NCI-H2081 treated with DMSO at 0.1 percent for 48 hours (cell line): ENCODE measurements at regions not wholly inside any gene's neighbourhood (a gene's known extent, or its start where the extent isn't known, plus 50 kb on each side); places are given as distances from the start of the nearest gene placed in this dataset.
"Not testable (repeated sequence)": the region's sequence is repeated elsewhere in the genome, so short reads cannot be mapped to it uniquely, and the experiment has no call there.

Experiments used
- DNase-seq: peaks from one replicate; lab custom pipeline; 2025; lab: John Stamatoyannopoulos, UW

GRCh38 chr6:140443112-140443511 lies 1068.7 kb upstream of the CITED2 start:
- DNase-seq: not testable (repeated sequence)

GRCh38 chr6:140441256-140441655 lies 1066.8 kb upstream of the CITED2 start:
- no peak for DNase-seq

GRCh38 chr6:140440223-140440835 lies 1065.9 kb upstream of the CITED2 start:
- no peak for DNase-seq

DNA sequence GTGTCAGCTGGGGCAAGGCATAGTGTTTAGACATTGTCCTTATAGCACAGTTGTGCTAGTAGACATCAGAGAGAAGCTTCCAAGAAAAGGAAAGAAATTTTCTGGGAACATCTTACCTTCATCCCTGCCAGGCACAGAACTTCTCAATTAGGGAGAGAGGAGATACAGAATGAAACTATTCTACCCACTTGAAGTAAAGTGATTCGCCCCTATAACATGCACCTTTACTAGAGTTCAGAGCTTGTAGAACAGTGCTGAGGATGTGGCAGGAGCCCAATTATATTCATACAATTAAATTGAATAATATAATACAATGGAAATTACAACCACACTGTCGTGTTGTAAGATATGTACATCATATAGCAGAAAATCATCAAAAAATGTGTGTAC lies 1063.9 kb upstream of the CITED2 start:
- no peak for DNase-seq

GRCh38 chr6:140437619-140438345 lies 1063.3 kb upstream of the CITED2 start:
- DNase-seq: no peak

DNA sequence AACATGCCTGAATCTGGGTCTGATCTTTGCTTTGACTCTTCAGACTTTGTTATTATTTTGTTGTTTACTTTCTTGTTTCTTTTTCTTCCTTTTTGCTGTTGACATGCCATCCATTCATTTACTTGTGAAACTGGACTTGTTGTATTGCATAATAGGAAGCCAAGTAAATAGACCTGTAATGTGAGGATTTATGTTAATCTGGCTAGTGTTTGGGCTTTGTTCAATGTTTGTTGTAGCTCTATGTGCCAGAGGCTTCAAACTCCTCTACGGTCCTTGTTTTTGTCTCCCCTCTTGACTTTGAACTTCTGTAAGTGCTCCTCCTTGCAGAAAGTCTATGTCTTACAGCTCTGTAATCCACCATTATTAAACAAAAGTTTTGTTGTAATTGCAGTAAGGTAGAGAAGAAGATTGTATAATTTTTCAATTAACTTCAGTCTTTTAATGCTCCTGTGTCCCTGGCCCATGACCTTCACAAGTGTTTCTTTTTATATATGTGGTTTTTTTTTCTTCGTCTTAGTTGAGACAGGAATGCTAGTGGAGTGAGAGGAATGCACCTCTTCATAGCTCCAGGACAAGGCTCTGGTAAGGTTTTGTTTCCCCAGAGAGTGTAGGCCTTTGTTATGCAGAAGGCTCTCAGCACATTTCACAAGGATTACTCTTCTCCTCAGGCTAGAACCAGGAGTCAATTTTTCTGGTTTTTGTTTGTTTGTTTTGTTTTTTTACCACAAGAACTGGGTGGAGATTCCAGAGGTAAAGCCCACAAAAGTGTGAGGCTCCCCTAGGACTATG lies 1061.8 kb upstream of the CITED2 start:
- DNase-seq: no peak

- DNase-seq: no peak
Observed at GRCh38 chr6:140434761-140435160, 1060.3 kb upstream of the CITED2 start.

DNA sequence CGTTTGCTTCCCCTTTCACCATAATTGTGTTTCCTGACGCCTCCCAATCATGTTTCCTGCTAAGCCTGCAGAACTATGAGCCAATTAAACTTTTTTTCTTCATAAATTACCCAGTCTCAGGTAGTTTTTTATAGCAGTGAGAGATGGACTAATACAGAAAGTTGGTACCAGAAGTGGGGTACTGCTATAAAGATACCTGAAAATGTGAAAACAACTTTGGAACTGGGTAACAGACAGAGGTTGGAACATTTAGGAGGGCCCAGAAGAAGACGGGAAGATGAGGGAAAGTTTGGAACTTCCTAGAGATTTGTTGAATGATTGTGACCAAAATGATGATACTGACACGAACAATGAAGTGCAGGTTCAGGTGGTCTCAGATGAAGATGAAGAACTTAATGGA lies 1058.6 kb upstream of the CITED2 start:
- DNase-seq: no peak

- DNase-seq: no peak
Observed at GRCh38 chr6:140427842-140428241, 1053.4 kb upstream of the CITED2 start.

DNA sequence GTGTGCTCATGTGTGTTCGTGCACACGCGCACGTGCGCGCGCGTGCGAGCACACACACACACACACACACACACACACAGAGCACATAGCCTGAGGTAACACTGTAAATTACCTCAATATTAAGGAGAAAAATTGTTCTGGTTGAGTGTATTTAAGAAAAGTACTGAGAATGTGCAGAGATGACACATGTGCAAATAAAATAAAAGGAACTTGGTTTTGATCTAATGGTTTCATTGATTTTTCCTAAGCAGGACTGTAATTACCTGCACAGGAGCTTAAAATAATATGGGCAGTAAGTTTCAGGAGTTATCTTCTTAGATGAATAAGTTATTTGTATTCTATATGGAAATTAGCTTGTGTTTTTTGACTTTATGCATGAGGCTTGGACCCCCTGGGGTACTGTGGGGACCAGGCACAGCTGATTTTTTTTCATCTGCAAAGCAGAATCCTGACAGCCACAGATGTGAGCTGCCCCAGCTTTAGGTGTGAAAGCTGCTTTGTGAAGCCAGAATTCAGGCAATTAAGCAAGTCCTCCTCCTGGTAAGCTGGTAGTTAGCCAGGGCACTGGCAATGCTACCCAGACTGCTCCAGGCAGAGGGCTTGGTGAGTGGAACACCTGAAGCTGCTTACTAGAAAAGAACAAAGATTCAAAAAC lies 1040.6 kb upstream of the CITED2 start:
- DNase-seq: no peak

- DNase-seq: no peak
Observed at GRCh38 chr6:140403020-140403419, 1028.6 kb upstream of the CITED2 start.

DNA sequence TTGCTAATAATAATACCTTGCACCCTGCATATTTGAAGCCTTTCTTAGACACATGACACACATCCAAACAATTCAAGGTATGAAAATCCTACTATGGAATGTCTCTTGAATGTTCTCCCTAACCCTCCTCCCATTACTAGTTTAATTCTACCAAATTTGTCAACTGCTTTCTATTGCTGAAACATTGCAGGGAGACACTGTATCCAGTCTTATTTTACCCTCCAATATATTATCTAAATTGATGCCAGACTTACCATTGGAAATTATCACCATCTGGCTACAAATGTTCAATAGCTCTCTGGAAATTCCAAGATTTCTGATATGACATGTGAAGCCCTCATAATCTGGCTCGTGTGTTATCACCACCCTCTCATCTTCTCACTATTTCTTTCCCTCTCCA lies 1027.3 kb upstream of the CITED2 start:
- DNase-seq: no peak

DNA sequence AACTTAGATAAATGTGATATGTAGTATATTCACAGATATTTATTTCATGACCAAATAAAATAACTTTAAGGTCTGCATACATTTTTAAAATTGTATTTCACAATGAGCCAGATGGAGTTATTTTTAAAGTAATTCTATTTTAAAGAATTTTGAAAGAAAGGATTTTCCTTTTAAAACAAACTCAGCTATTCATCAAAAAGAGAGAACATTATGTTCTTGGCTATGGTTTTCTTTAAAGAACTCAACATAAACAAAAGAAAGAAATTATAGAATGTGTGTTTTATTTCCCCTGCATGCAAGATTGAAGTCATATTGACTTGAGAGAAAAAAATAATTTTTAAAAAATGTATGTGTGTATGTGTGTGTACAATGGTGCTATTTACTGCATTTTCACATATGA lies 1023.6 kb upstream of the CITED2 start:
- DNase-seq: no peak

GRCh38 chr6:140397106-140397505 lies 1022.7 kb upstream of the CITED2 start:
- DNase-seq: no peak

DNA sequence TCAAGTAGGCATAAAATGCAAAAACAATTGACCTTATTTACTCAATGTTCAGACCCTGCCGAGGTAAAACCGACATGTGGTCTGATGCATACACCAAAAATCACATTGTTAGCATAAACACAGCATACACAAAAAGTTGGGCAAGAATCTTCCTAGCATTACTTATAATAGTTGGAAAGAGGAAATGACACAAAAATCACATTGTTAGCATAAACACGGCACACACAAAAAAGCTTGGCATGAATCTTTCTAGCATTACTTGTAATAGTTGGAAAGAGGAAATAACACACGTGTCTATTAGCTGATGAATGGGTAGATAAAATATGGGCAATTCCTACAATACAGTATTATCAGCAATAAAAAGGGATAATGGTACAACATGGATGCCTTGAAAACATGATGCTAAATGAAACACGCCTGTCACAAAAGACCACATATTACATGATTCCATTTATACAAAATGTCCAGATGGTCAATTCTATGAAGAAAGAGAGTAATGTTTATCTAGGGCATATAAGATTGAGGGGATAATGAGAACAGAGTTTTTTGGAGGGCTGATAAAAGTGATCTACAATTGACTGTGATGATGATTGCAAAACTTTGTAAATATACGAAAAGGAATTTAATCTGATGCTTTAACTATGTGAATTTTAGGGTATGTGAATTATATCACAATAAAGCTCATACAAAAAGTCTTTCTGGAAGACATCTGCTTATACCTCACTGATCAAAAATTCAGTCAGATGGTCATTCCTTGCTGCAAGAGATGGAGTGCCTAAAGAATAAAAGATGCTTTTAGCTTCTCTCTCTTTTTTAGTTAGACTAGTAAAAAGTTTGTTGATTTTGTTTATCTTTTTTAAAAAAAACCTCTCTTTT lies 1019.5 kb upstream of the CITED2 start:
- DNase-seq: no peak

- no peak for DNase-seq
Observed at GRCh38 chr6:140388815-140389214, 1014.4 kb upstream of the CITED2 start.

GRCh38 chr6:140388192-140388802 lies 1013.8 kb upstream of the CITED2 start:
- no peak for DNase-seq

- DNase-seq: no peak
Observed at GRCh38 chr6:140385679-140386078, 1011.2 kb upstream of the CITED2 start.

DNA sequence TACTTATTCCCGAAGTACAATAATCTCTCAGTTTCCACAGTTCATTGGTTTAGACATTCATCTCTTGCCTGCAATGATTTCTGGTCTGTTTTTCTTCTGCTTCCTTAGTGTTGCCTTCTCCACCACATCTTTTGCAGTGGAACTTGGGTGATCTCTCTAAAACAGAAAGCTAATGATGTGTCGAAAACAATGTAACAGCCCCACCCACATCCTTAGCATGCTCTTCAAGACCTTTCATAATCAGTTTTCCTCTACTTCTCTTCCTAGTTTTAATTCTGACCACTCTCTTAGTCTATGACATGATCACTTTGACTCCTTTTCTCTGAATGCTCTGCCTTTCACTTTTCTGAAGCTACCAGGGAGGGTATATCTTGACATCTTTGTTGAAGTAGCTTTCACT lies 1007.9 kb upstream of the CITED2 start:
- no peak for DNase-seq

DNA sequence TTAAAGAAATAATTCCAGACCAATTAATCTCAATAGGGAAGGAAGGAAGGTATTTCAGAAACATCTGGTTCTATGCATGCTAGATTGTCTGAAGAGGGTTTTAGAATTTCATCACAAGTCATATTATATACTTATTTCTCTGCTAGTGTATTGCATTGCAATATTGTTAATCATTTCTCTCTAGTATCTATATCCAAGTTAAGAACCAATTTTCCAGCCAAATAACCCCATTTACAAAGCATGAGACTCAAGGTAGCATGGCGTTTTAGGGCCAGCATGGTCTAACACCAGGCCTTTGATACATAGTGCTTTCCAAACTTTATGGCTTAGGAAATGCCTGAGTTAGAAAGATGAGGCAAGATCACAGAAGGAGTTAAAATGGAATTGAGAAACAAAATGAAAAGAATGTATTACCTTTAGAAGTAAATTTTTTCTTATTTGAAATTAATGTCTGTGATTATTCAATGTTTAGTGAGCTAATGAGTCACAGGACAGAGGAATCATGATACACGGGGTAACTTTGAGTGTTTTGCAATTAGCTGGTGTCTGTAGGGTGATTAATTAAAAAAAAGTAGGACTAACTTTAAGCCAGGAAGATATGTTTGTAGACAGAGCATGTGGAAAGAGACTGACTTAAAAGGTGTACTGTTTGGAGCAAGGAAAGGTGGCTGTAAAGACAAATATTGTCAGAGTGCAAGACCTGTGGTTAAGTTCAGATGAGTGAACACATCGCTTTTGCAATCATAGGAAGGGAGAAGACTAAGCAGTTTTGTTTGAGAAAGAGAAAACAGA lies 1006.2 kb upstream of the CITED2 start:
- DNase-seq: no peak
